Karpas-422 (cell line): ENCODE measurements at regions not wholly inside any gene's neighbourhood (a gene's known extent, or its start where the extent isn't known, plus 50 kb on each side); places are given as distances from the start of the nearest gene placed in this dataset.
"Not testable (repeated sequence)": the region's sequence is repeated elsewhere in the genome, so short reads cannot be mapped to it uniquely, and the experiment has no call there.

ENCODE experiments used
- DNase-seq: peaks from one replicate; pipeline ENCODE4 v3.0.0-alpha.2; 2015
- H2AFZ ChIP-seq: fragments of 200-600 bp; sonication (generic); 2 replicates; pipeline ENCODE4 v1.6.1; 2014; ENCODE audit warnings: antibody characterized with exemption, low read length, mixed read lengths
- H3K27ac ChIP-seq: fragments of 200-600 bp; sonication (generic); 2 replicates; pipeline ENCODE4 v1.5.1; 2014; ENCODE audit warnings: mild to moderate bottlenecking, low read length, moderate library complexity
- H3K27me3 ChIP-seq: fragments of 200-600 bp; sonication (generic); 2 replicates; pipeline ENCODE4 v1.6.1; 2014; ENCODE audit warnings: low read length, mixed read lengths
- H3K36me3 ChIP-seq: fragments of 200-600 bp; sonication (generic); 2 replicates; pipeline ENCODE4 v1.6.1; 2014; ENCODE audit warnings: low read length, mixed read lengths; ENCODE audit not compliant: insufficient read depth
- H3K4me1 ChIP-seq: fragments of 200-600 bp; sonication (generic); 2 replicates; pipeline ENCODE4 v1.6.1; 2014; ENCODE audit warnings: mild to moderate bottlenecking, low read length, mixed read lengths
- H3K4me2 ChIP-seq: fragments of 200-600 bp; sonication (generic); 2 replicates; pipeline ENCODE4 v1.6.1; 2014; ENCODE audit warnings: low read length, low read depth, mild to moderate bottlenecking; ENCODE audit not compliant: poor library complexity, severe bottlenecking
- H3K4me3 ChIP-seq: fragments of 200-600 bp; sonication (generic); 2 replicates; pipeline ENCODE4 v1.5.1; 2014; ENCODE audit warnings: mild to moderate bottlenecking, antibody characterized with exemption, low read length, mixed read lengths
- H3K79me2 ChIP-seq: fragments of 200-600 bp; sonication (generic); 2 replicates; pipeline ENCODE4 v1.6.1; 2014; ENCODE audit warnings: mild to moderate bottlenecking, low read length, mixed read lengths
- H3K9ac ChIP-seq: fragments of 200-600 bp; sonication (generic); 2 replicates; pipeline ENCODE4 v1.6.0; 2014; ENCODE audit warnings: low read length
- H3K9me2 ChIP-seq: fragments of 200-600 bp; sonication (generic), shearing (Covaris generic); replicated peaks from 2 replicates; pipeline ENCODE4 v1.6.0; 2014; ENCODE audit warnings: mild to moderate bottlenecking, low read length, moderate library complexity; ENCODE audit not compliant: insufficient read depth
- H3K9me3 ChIP-seq: fragments of 300-700, 200-600 bp; sonication (generic); 2 replicates; pipeline ENCODE4 v1.6.1; 2014; ENCODE audit warnings: low read length, mixed read lengths
- H4K20me1 ChIP-seq: fragments of 200-600 bp; sonication (generic); 2 replicates; pipeline ENCODE4 v1.6.1; 2014; ENCODE audit warnings: mild to moderate bottlenecking, antibody characterized with exemption, low read length, low read depth; ENCODE audit not compliant: insufficient read depth

DNA sequence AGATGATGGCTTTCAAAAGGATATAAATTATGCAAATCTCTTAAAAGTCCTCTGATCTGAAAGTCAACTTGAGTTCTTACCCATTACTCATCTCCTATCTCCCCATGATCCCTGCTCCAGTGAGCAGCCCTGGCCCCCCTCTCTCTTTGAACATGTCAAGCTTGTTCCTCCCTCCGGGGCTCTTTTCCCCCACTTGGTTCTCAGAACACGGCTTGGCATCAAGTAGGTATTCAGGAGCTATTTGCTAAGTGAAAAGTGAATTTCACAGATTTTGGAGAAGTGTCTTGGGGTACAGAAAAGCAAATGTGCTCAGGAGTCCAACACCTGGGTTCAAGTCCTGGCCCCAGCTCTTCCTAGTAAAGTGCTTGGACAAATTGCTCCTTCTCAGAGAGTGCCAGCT is 98.3 kb upstream of the CTBP2 start:
- Histone ChIP-seq H3K9me2 (no peaks in the 10 kb centered on the region), H3K79me2 (no peaks in the 10 kb centered on the region), H3K9ac (no peak overlapping the region), H3K36me3 (no peaks in the 10 kb centered on the region), H2AFZ (no peak overlapping the region), H3K4me1 (no peaks in the 10 kb centered on the region), H4K20me1 (no peaks in the 10 kb centered on the region), H3K27ac (no peak overlapping the region), H3K4me3 (no peak overlapping the region), H3K9me3 (no peaks in the 10 kb centered on the region), H3K27me3 (no peaks in the 10 kb centered on the region), H3K4me2 (no peak overlapping the region)
- DNase-seq = peak; percentile 15

- Histone ChIP-seq H3K27ac (no peak overlapping the region), H3K9me3 (no peaks in the 10 kb centered on the region), H3K4me1 (no peaks in the 10 kb centered on the region), H3K27me3 (no peaks in the 10 kb centered on the region), H3K4me2 (no peak overlapping the region), H3K9me2 (no peaks in the 10 kb centered on the region), H3K4me3 (no peak overlapping the region), H4K20me1 (no peaks in the 10 kb centered on the region), H2AFZ (no peak overlapping the region), H3K36me3 (no peaks in the 10 kb centered on the region), H3K9ac (no peak overlapping the region), H3K79me2 (no peaks in the 10 kb centered on the region)
- peak; percentile 33 for DNase-seq
Observed at GRCh38 chr10:125257521-125258108, 97.3 kb upstream of the CTBP2 start.

DNA sequence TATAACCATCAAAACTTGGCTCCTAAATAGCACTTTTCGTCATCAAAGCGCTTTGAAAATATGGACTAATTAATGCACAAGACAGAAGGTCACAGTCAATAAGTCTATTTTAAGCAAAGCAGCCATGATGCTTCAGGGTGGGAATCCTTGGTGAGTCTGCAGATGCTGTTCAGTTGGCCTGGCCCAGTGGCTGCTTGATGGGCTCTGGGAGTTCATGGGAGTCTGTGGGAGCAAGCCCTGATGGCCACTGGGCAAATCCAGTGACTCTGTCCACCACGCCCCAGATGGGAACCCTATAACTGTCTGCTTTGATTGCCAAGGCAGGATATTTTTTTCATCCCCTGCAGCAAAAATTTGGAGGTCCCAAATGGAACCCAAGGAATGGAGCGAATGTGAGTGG is 95.7 kb upstream of the CTBP2 start:
- no peak overlapping the region for H2AFZ ChIP-seq
- H3K4me1 ChIP-seq = no peaks in the 10 kb centered on the region
- H4K20me1 ChIP-seq = no peaks in the 10 kb centered on the region
- H3K4me3 ChIP-seq = no peak overlapping the region
- H3K9me3 ChIP-seq = no peaks in the 10 kb centered on the region
- H3K27me3 ChIP-seq = no peaks in the 10 kb centered on the region
- no peak for DNase-seq
- H3K79me2 ChIP-seq = no peaks in the 10 kb centered on the region
- H3K9me2 ChIP-seq = no peaks in the 10 kb centered on the region
- H3K27ac ChIP-seq = no peak overlapping the region
- H3K36me3 ChIP-seq = no peaks in the 10 kb centered on the region
- no peak overlapping the region for H3K4me2 ChIP-seq
- no peak overlapping the region for H3K9ac ChIP-seq

DNA sequence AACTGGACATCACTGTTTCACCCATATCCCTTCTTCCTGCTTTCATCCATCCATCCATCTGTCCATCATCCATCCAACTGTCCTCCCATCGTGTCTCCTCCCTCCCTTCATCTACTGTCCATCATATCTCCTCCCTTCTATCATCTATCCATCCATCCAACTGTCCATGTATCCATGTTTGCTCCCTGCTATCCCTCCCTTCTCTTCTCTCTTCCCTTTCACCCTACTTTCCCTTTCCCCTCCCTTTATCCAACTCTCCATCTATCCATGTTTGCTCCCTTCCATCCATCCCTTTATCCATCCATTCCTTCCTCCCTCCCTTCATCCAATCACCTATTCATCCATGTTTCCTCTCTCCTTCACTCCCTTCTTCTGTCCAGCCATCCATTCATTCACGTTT is 92.6 kb upstream of the CTBP2 start:
- Histone ChIP-seq H3K4me1 (no peaks in the 10 kb centered on the region), H3K9ac (no peak overlapping the region), H3K27me3 (no peaks in the 10 kb centered on the region), H3K36me3 (no peaks in the 10 kb centered on the region), H2AFZ (no peak overlapping the region), H3K79me2 (no peaks in the 10 kb centered on the region), H3K4me2 (no peak overlapping the region), H4K20me1 (no peaks in the 10 kb centered on the region), H3K9me3 (no peaks in the 10 kb centered on the region), H3K4me3 (no peak overlapping the region), H3K9me2 (no peaks in the 10 kb centered on the region), H3K27ac (no peak overlapping the region)
- no peak for DNase-seq

DNA sequence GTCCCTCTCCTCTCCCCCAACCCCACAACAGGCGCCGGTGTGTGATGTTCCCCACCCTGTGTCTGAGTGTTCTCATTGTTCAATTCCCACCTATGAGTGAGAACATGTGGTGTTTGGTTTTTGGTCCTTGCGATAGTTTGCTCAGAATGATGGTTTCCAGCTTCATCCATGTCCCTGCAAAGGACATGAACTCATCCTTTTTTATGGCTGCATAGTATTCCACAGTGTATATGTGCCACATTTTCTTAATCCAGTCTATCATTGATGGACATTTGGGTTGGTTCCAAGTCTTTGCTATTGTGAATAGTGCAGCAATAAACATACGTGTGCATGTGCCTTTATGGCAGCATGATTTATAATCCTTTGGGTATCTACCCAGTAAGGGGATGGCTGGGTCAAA is 90.5 kb upstream of the CTBP2 start:
- H3K27me3 ChIP-seq, H3K79me2 ChIP-seq, H3K9ac ChIP-seq, DNase-seq, H3K27ac ChIP-seq, H3K4me1 ChIP-seq, H4K20me1 ChIP-seq, H3K9me3 ChIP-seq, H2AFZ ChIP-seq, H3K36me3 ChIP-seq, H3K4me3 ChIP-seq, H3K4me2 ChIP-seq, H3K9me2 ChIP-seq: not testable (repeated sequence)

GRCh38 chr10:125249948-125250347 is 89.6 kb upstream of the CTBP2 start:
- Histone ChIP-seq H3K4me1 (no peaks in the 10 kb centered on the region), H2AFZ (no peak overlapping the region), H3K4me3 (no peak overlapping the region), H3K27ac (no peak overlapping the region), H3K79me2 (no peaks in the 10 kb centered on the region), H3K9me2 (no peaks in the 10 kb centered on the region), H3K27me3 (no peaks in the 10 kb centered on the region), H3K9ac (no peak overlapping the region), H3K36me3 (no peaks in the 10 kb centered on the region), H3K9me3 (no peaks in the 10 kb centered on the region), H3K4me2 (no peak overlapping the region), H4K20me1 (no peaks in the 10 kb centered on the region)
- no peak for DNase-seq

DNA sequence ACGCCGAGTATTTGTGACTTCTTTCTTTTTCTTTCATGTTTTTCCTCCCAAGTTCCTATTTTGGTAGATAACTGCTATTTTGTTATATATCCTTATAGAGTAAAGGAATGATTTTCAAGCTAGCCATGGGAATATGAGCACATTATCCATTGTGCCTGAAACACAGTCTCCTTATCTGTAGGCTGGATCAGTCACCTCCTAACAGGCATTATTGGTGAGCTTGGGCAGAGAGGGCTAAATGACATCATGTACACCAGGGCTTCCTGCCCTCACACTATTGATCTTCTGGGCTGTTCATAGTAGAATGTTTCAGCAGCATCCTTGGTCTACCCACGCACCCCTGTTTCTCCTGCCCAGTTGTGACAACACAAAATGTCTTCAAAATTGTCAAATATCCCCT is 88.1 kb upstream of the CTBP2 start:
- H3K9ac ChIP-seq = no peak overlapping the region
- no peaks in the 10 kb centered on the region for H3K9me2 ChIP-seq
- no peaks in the 10 kb centered on the region for H3K9me3 ChIP-seq
- H4K20me1 ChIP-seq = no peaks in the 10 kb centered on the region
- H2AFZ ChIP-seq = no peak overlapping the region
- no peak for DNase-seq
- no peak overlapping the region for H3K27ac ChIP-seq
- no peak overlapping the region for H3K4me3 ChIP-seq
- no peaks in the 10 kb centered on the region for H3K36me3 ChIP-seq
- H3K4me1 ChIP-seq = no peaks in the 10 kb centered on the region
- H3K4me2 ChIP-seq = no peak overlapping the region
- no peaks in the 10 kb centered on the region for H3K79me2 ChIP-seq
- H3K27me3 ChIP-seq = no peaks in the 10 kb centered on the region

DNA sequence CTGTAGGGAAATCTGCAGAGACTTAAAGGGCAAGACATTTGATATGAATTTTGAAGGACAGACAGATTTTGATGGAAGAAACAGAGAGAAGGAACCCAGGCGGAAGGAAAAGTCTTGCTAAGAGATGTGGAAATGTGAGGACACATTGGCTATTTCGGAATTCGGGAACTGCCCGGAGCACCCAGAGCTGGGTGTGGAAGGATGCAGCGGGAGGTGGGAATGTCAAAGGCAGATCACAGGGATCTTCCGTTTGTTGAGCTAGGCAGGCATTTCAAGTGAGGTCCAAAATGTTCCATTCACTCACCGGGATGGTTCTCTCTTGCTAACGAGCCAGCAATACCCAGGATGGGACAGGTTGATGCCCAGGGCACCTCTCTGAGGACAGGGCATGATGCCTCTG is 87.2 kb upstream of the CTBP2 start:
- Histone ChIP-seq H3K4me2 (no peak overlapping the region), H3K4me1 (no peaks in the 10 kb centered on the region), H3K27ac (no peak overlapping the region), H4K20me1 (no peaks in the 10 kb centered on the region), H2AFZ (no peak overlapping the region), H3K4me3 (no peak overlapping the region), H3K9me3 (no peaks in the 10 kb centered on the region), H3K79me2 (no peaks in the 10 kb centered on the region), H3K27me3 (no peaks in the 10 kb centered on the region), H3K9ac (no peak overlapping the region), H3K9me2 (no peaks in the 10 kb centered on the region), H3K36me3 (no peaks in the 10 kb centered on the region)
- no peak for DNase-seq
